Trophoblast cell (in vitro differentiated cells and primary cell): ENCODE measurements at regions not wholly inside any gene's neighbourhood (a gene's known extent, or its start where the extent isn't known, plus 50 kb on each side); places are given as distances from the start of the nearest gene placed in this dataset.

Experiments
- DNase-seq, 2 donors: peaks; one replicate each; pipeline ENCODE4 v3.0.0-alpha.2; 2016
- H2AFZ ChIP-seq: 2 replicates; pipeline ENCODE4 v1.6.1; 2013; ENCODE audit warnings: low read length, moderate library complexity, mild to moderate bottlenecking; ENCODE audit not compliant: insufficient read depth, poor library complexity
- H2AK5ac ChIP-seq: 2 replicates; pipeline ENCODE4 v1.6.1; 2013; ENCODE audit warnings: mild to moderate bottlenecking, low read length
- H2BK120ac ChIP-seq: 2 replicates; pipeline ENCODE4 v1.6.1; 2013; ENCODE audit warnings: low read length, mild to moderate bottlenecking, moderate library complexity; ENCODE audit not compliant: insufficient read depth, poor library complexity
- H2BK12ac ChIP-seq: 2 replicates; pipeline ENCODE4 v1.6.1; 2013; ENCODE audit warnings: mild to moderate bottlenecking, low read length, moderate library complexity
- H2BK5ac ChIP-seq: 2 replicates; pipeline ENCODE4 v1.6.1; 2013; ENCODE audit warnings: low read length, low read depth, moderate library complexity, mild to moderate bottlenecking; ENCODE audit not compliant: poor library complexity
- H3K14ac ChIP-seq: 2 replicates; pipeline ENCODE4 v1.6.1; 2013; ENCODE audit warnings: mild to moderate bottlenecking, low read length
- H3K18ac ChIP-seq: 2 replicates; pipeline ENCODE4 v1.6.1; 2013; ENCODE audit warnings: mild to moderate bottlenecking, low read length
- H3K23ac ChIP-seq: 2 replicates; pipeline ENCODE4 v1.6.1; 2013; ENCODE audit warnings: low read length
- H3K27ac ChIP-seq: 2 replicates; pipeline ENCODE4 v1.5.1; 2013; ENCODE audit warnings: low read depth, mild to moderate bottlenecking, inconsistent platforms, low read length, moderate library complexity
- H3K27me3 ChIP-seq: 2 replicates; pipeline ENCODE4 v1.6.1; 2013; ENCODE audit warnings: inconsistent platforms, mild to moderate bottlenecking, low read length, moderate library complexity; ENCODE audit not compliant: insufficient read depth
- H3K36me3 ChIP-seq, 2 experiments: 1 replicate in 1 of 2; 2 replicates in 1 of 2; pipeline ENCODE4 v1.6.1; 2013; ENCODE audit warnings: low read length in 2 of 2, mild to moderate bottlenecking in 2 of 2, moderate library complexity in 1 of 2; ENCODE audit not compliant: insufficient read depth in 2 of 2, control insufficient read depth in 1 of 2
- H3K4ac ChIP-seq: 2 replicates; pipeline ENCODE4 v1.6.1; 2013; ENCODE audit warnings: low read depth, mild to moderate bottlenecking, low read length, moderate library complexity
- H3K4me1 ChIP-seq, 2 experiments: 1 replicate in 1 of 2; 2 replicates in 1 of 2; pipeline ENCODE4 v1.6.1; 2013; ENCODE audit warnings: low read length in 2 of 2, mild to moderate bottlenecking in 2 of 2, moderate library complexity in 1 of 2; ENCODE audit not compliant: insufficient read depth in 2 of 2, control insufficient read depth in 1 of 2
- H3K4me2 ChIP-seq: 2 replicates; pipeline ENCODE4 v1.6.1; 2013; ENCODE audit warnings: inconsistent platforms, mild to moderate bottlenecking, low read length, moderate library complexity
- H3K4me3 ChIP-seq: 2 replicates; pipeline ENCODE4 v1.5.1; 2013; ENCODE audit warnings: mild to moderate bottlenecking, low read depth, low read length, inconsistent platforms
- H3K79me1 ChIP-seq: one replicate; pipeline ENCODE4 v1.6.1; 2013; ENCODE audit warnings: low read length
- H3K79me2 ChIP-seq: 2 replicates; pipeline ENCODE4 v1.6.1; 2013; ENCODE audit warnings: low read length, mild to moderate bottlenecking; ENCODE audit not compliant: control insufficient read depth, insufficient read depth, poor library complexity
- H3K9ac ChIP-seq: 2 replicates; pipeline ENCODE4 v1.6.1; 2013; ENCODE audit warnings: mild to moderate bottlenecking, low read length
- H3K9me3 ChIP-seq: 2 replicates; pipeline ENCODE4 v1.6.1; 2013; ENCODE audit warnings: low read depth, mild to moderate bottlenecking, control low read depth, inconsistent platforms, low read length; ENCODE audit not compliant: insufficient read depth
- H4K12ac ChIP-seq: 2 replicates; pipeline ENCODE4 v1.6.1; 2013; ENCODE audit warnings: low read depth, mild to moderate bottlenecking, low read length, moderate library complexity
- H4K8ac ChIP-seq: 2 replicates; pipeline ENCODE4 v1.6.1; 2013; ENCODE audit warnings: low read depth, mild to moderate bottlenecking, low read length, moderate library complexity
- H4K91ac ChIP-seq: one replicate; pipeline ENCODE4 v1.6.1; 2013; ENCODE audit warnings: low read depth, mild to moderate bottlenecking, low read length, moderate library complexity
- WGBS: extraction: QIAGEN DNeasy Blood & Tissue Kit; methylation state at CpG from one replicate; pipeline ENCODE4 v1.1.7; 2013; ENCODE audit warnings: missing lambda C conversion rate; ENCODE audit not compliant: insufficient read length, insufficient coverage; ENCODE audit errors: extremely low coverage; 5-methylcytosine and 5-hydroxymethylcytosine counted together

- Histone ChIP-seq H3K23ac (no peak overlapping the region), H3K27ac (no peak overlapping the region), H4K12ac (no peak overlapping the region), H3K4me1 (peaks cover 0 to 2% of the 10 kb centered on the region in 2 experiments), H3K4me2 (no peak overlapping the region), H3K79me1 (no peaks in the 10 kb centered on the region), H3K4ac (no peak overlapping the region), H3K27me3 (no peaks in the 10 kb centered on the region), H2BK120ac (no peak overlapping the region), H2AK5ac (no peak overlapping the region), H3K18ac (no peak overlapping the region), H3K14ac (no peak overlapping the region), H2BK12ac (no peak overlapping the region), H2BK5ac (no peak overlapping the region), H3K36me3 (no peaks in the 10 kb centered on the region), H4K8ac (no peak overlapping the region), H3K9me3 (no peaks in the 10 kb centered on the region), H4K91ac (no peak overlapping the region), H3K4me3 (no peak overlapping the region), H3K79me2 (no peaks in the 10 kb centered on the region), H2AFZ (no peak overlapping the region), H3K9ac (no peak overlapping the region)
- no CpG with 5 or more reads among the region's 2 CpGs for WGBS
- DNase-seq = no peak
Measured at GRCh38 chr6:139508023-139508422, 133.6 kb upstream of the CITED2 start.

GRCh38 chr6:139500977-139501376, 126.5 kb upstream of the CITED2 start:
- DNase-seq = no peak
- Histone ChIP-seq H3K9me3 (no peaks in the 10 kb centered on the region), H3K9ac (no peak overlapping the region), H3K79me1 (no peaks in the 10 kb centered on the region), H3K36me3 (no peaks in the 10 kb centered on the region), H2BK120ac (no peak overlapping the region), H3K27me3 (no peaks in the 10 kb centered on the region), H4K8ac (no peak overlapping the region), H3K14ac (no peak overlapping the region), H3K23ac (no peak overlapping the region), H4K12ac (no peak overlapping the region), H2BK5ac (no peak overlapping the region), H2BK12ac (no peak overlapping the region), H3K79me2 (no peaks in the 10 kb centered on the region), H3K18ac (no peak overlapping the region), H3K4me2 (no peak overlapping the region), H3K4me1 (no peaks in the 10 kb centered on the region), H3K4ac (no peak overlapping the region), H2AK5ac (no peak overlapping the region), H4K91ac (no peak overlapping the region), H3K4me3 (no peak overlapping the region), H2AFZ (no peak overlapping the region), H3K27ac (no peak overlapping the region)
- no CpG with 5 or more reads among the region's 1 CpG for WGBS

GRCh38 chr6:139498715-139499114, 124.3 kb upstream of the CITED2 start:
- Histone ChIP-seq H2BK120ac (no peak overlapping the region), H4K8ac (no peak overlapping the region), H3K9ac (no peak overlapping the region), H3K9me3 (no peaks in the 10 kb centered on the region), H3K27ac (no peak overlapping the region), H3K79me1 (no peaks in the 10 kb centered on the region), H2BK5ac (no peak overlapping the region), H3K14ac (no peak overlapping the region), H3K4me3 (no peak overlapping the region), H4K91ac (no peak overlapping the region), H2BK12ac (no peak overlapping the region), H3K4me2 (no peak overlapping the region), H3K36me3 (no peaks in the 10 kb centered on the region), H3K27me3 (no peaks in the 10 kb centered on the region), H3K4ac (no peak overlapping the region), H4K12ac (no peak overlapping the region), H3K79me2 (no peaks in the 10 kb centered on the region), H3K18ac (no peak overlapping the region), H3K23ac (no peak overlapping the region), H2AFZ (no peak overlapping the region), H3K4me1 (no peaks in the 10 kb centered on the region), H2AK5ac (no peak overlapping the region)
- WGBS = no CpG with 5 or more reads among the region's 2 CpGs
- DNase-seq = no peak

- Histone ChIP-seq H3K4ac (no peak overlapping the region), H3K4me1 (no peaks in the 10 kb centered on the region), H2AK5ac (no peak overlapping the region), H4K91ac (no peak overlapping the region), H2BK120ac (no peak overlapping the region), H3K9ac (no peak overlapping the region), H3K4me2 (no peak overlapping the region), H3K14ac (no peak overlapping the region), H3K4me3 (no peak overlapping the region), H2BK5ac (no peak overlapping the region), H3K79me1 (no peaks in the 10 kb centered on the region), H3K79me2 (no peaks in the 10 kb centered on the region), H3K9me3 (no peaks in the 10 kb centered on the region), H3K36me3 (no peaks in the 10 kb centered on the region), H3K18ac (no peak overlapping the region), H3K27me3 (no peaks in the 10 kb centered on the region), H3K27ac (no peak overlapping the region), H2BK12ac (no peak overlapping the region), H3K23ac (no peak overlapping the region), H4K12ac (no peak overlapping the region), H4K8ac (no peak overlapping the region), H2AFZ (no peak overlapping the region)
- WGBS = no CpG with 5 or more reads among the region's 8 CpGs
- DNase-seq = no peak
Measured at GRCh38 chr6:139497345-139497961, 123.0 kb upstream of the CITED2 start.
